ENCODE measurements at regions not wholly inside any gene's neighbourhood (a gene's known extent, or its start where the extent isn't known, plus 50 kb on each side); places are given as distances from the start of the nearest gene placed in this dataset.
"Not testable (repeated sequence)": the region's sequence is repeated elsewhere in the genome, so short reads cannot be mapped to it uniquely, and the experiment has no call there.

DNA sequence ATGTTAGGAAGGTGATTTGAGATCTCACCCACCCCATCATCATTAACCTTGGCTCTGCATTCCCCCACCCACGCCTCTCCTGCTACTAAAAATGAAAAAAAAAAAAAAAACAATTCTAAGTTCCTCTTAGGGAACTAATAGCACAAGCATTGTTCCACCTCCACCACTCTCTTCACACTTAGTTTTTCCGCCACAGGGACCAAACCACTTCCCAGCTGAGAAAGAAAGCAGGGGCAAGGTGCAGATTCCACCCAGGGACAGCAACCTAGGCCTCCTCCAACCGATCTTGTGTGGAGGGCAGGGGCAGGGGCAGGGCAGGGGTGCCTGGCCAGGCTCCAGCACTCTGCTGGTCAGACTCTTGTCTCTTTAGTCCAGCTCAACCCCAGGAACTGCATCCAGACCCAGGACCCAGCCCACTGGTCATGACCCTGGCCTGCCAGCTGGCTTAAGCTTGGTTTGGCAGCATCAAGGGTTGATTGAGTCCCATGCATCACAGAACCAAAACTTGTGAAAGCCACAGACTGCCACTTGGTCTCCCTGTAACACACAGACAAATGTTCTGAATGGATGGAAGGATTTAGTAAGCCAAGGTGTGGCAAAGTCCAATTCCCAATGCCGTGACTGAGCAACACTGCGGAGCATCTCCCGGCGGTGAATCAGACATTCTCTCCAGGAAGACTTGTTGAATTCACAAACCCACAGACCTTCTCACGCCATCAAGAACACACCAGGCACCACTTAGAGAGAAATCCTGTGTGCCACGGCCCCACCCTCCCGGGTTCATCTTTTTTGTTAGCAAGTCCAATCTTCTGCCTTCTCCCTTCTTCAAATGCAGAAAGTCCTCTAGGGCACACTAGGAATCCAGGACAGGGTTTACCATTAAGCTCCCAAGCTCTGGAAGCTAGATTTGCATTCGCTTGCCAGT is 900.5 kb downstream of the TUBA3C start:
- not testable (repeated sequence) for H3K27me3 Mint-ChIP-seq (ENCODE audit: unreplicated experiment); H3K4me1 Mint-ChIP-seq (ENCODE audit: unreplicated experiment)
- H3K9me3 Mint-ChIP-seq (ENCODE audit: unreplicated experiment), result peaks cover 18% of the 10 kb centered on the region

DNA sequence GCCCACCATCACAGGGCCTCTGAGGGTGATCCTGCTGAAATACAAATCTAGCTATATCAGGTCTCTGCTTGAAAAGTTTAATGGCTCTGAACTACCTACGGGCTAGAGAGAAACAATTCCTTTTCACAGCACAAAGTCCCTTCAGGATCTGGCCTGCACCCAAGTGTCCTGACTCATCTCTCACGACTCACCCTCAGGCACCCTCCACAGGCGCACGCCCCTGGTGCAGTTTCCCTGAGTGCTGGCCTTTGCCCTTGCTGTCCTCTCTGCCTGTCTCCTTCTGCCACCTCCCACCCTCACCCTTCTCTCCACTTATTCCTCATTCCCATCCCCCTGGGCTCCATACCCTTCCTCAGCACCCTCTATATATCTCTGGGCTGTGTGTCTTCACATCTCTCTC is 901.7 kb downstream of the TUBA3C start:
- not testable (repeated sequence) for DNase-seq (ENCODE audit: low spot score); H3K4me3 Mint-ChIP-seq (ENCODE audit: unreplicated experiment); H3K27ac Mint-ChIP-seq (ENCODE audit: unreplicated experiment); H3K36me3 Mint-ChIP-seq (ENCODE audit: low read depth, unreplicated experiment); H3K27me3 Mint-ChIP-seq (ENCODE audit: unreplicated experiment); H3K4me1 Mint-ChIP-seq (ENCODE audit: unreplicated experiment)
- H3K9me3 Mint-ChIP-seq (ENCODE audit: unreplicated experiment), result peaks cover 18% of the 10 kb centered on the region

More for the DNA sequence above, 900.5 kb downstream of the TUBA3C start:
- not testable (repeated sequence) for H3K36me3 Mint-ChIP-seq (ENCODE audit: low read depth, unreplicated experiment); H3K27ac Mint-ChIP-seq (ENCODE audit: unreplicated experiment); DNase-seq (ENCODE audit: low spot score); H3K4me3 Mint-ChIP-seq (ENCODE audit: unreplicated experiment)

- peaks cover 10% of the 10 kb centered on the region for H3K9me3 Mint-ChIP-seq (ENCODE audit: unreplicated experiment)
- H3K4me1 Mint-ChIP-seq (ENCODE audit: unreplicated experiment), result not testable (repeated sequence)
Measured at GRCh38 chr13:18277372-18277771, 904.3 kb downstream of the TUBA3C start.

DNA sequence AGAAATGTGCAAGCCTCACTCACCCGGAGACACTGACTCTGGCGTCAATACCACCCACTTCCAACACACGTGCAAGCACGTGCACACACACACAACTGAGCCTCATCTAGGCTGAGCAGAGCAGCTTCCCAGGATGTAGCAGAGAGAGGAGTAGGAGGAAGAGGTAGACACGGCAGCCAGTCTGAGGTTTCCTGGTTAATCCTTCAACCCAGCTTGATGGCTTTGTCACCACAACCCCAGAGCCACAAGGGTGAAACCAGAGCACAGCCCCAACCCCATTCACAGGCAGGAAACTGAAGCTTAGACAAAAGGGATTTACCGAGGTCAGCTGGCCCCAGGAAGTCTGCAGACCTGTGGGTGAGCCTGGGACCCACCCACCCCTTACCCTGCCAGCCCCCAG is 905.3 kb downstream of the TUBA3C start:
- H3K9me3 Mint-ChIP-seq (ENCODE audit: unreplicated experiment), result peaks cover 10% of the 10 kb centered on the region
- H3K27me3 Mint-ChIP-seq (ENCODE audit: unreplicated experiment); H3K4me3 Mint-ChIP-seq (ENCODE audit: unreplicated experiment); H3K36me3 Mint-ChIP-seq (ENCODE audit: low read depth, unreplicated experiment); DNase-seq (ENCODE audit: low spot score); H3K4me1 Mint-ChIP-seq (ENCODE audit: unreplicated experiment); H3K27ac Mint-ChIP-seq (ENCODE audit: unreplicated experiment): not testable (repeated sequence)

More at GRCh38 chr13:18277372-18277771, 904.3 kb downstream of the TUBA3C start:
- H3K36me3 Mint-ChIP-seq (ENCODE audit: low read depth, unreplicated experiment); H3K27me3 Mint-ChIP-seq (ENCODE audit: unreplicated experiment); H3K27ac Mint-ChIP-seq (ENCODE audit: unreplicated experiment); DNase-seq (ENCODE audit: low spot score); H3K4me3 Mint-ChIP-seq (ENCODE audit: unreplicated experiment): not testable (repeated sequence)

- not testable (repeated sequence) for H3K27me3 Mint-ChIP-seq (ENCODE audit: unreplicated experiment); H3K27ac Mint-ChIP-seq (ENCODE audit: unreplicated experiment); H3K36me3 Mint-ChIP-seq (ENCODE audit: low read depth, unreplicated experiment); H3K4me1 Mint-ChIP-seq (ENCODE audit: unreplicated experiment); H3K4me3 Mint-ChIP-seq (ENCODE audit: unreplicated experiment); DNase-seq (ENCODE audit: low spot score); H3K9me3 Mint-ChIP-seq (ENCODE audit: unreplicated experiment)
Measured at GRCh38 chr13:18273785-18274514, 907.7 kb downstream of the TUBA3C start.

- not testable (repeated sequence) for DNase-seq (ENCODE audit: low spot score); H3K4me3 Mint-ChIP-seq (ENCODE audit: unreplicated experiment); H3K4me1 Mint-ChIP-seq (ENCODE audit: unreplicated experiment); H3K36me3 Mint-ChIP-seq (ENCODE audit: low read depth, unreplicated experiment); H3K27ac Mint-ChIP-seq (ENCODE audit: unreplicated experiment)
- H3K27me3 Mint-ChIP-seq (ENCODE audit: unreplicated experiment), result peaks cover 15% of the 10 kb centered on the region
- H3K9me3 Mint-ChIP-seq (ENCODE audit: unreplicated experiment), result peaks cover 26% of the 10 kb centered on the region
Measured at GRCh38 chr13:18258801-18259419, 922.7 kb downstream of the TUBA3C start.

DNA sequence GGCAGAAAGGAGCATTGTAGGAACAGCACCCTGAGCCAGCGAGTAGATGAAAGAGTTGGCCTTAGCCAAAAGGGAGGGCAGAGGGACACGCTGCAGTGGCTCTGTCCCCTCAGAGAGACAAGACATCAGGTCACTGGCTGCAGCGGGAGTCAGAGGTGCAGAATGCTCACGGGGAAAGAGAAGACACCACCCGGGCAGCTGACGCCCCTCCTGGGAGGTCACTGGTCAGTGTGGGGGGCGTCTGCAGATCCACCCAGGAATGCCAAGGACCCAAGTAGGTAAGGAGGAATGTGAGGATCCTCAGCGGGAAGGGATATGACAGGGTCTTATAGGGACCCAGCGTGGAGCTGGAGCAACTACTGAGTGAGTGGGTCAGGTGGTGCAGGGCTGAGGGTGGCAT is 923.9 kb downstream of the TUBA3C start:
- H3K4me3 Mint-ChIP-seq (ENCODE audit: unreplicated experiment); H3K36me3 Mint-ChIP-seq (ENCODE audit: low read depth, unreplicated experiment); DNase-seq (ENCODE audit: low spot score); H3K4me1 Mint-ChIP-seq (ENCODE audit: unreplicated experiment): not testable (repeated sequence)
- peaks cover 15% of the 10 kb centered on the region for H3K27me3 Mint-ChIP-seq (ENCODE audit: unreplicated experiment)
- peak overlapping the region; percentile 55 for H3K27ac Mint-ChIP-seq (ENCODE audit: unreplicated experiment)
- peaks cover 26% of the 10 kb centered on the region for H3K9me3 Mint-ChIP-seq (ENCODE audit: unreplicated experiment)

- not testable (repeated sequence) for DNase-seq (ENCODE audit: low spot score); H3K4me3 Mint-ChIP-seq (ENCODE audit: unreplicated experiment); H3K27ac Mint-ChIP-seq (ENCODE audit: unreplicated experiment); H3K4me1 Mint-ChIP-seq (ENCODE audit: unreplicated experiment)
- peaks cover 20% of the 10 kb centered on the region for H3K36me3 Mint-ChIP-seq (ENCODE audit: low read depth, unreplicated experiment)
- peaks cover 30% of the 10 kb centered on the region for H3K9me3 Mint-ChIP-seq (ENCODE audit: unreplicated experiment)
- TF ChIP-seq CTCF (IDR thresholded peaks at IDR 0.05; ENCODE audit: unreplicated experiment), result peak; percentile 18
- H3K27me3 Mint-ChIP-seq (ENCODE audit: unreplicated experiment), result peaks cover 19% of the 10 kb centered on the region
Measured at GRCh38 chr13:18252848-18253247, 928.8 kb downstream of the TUBA3C start.

DNA sequence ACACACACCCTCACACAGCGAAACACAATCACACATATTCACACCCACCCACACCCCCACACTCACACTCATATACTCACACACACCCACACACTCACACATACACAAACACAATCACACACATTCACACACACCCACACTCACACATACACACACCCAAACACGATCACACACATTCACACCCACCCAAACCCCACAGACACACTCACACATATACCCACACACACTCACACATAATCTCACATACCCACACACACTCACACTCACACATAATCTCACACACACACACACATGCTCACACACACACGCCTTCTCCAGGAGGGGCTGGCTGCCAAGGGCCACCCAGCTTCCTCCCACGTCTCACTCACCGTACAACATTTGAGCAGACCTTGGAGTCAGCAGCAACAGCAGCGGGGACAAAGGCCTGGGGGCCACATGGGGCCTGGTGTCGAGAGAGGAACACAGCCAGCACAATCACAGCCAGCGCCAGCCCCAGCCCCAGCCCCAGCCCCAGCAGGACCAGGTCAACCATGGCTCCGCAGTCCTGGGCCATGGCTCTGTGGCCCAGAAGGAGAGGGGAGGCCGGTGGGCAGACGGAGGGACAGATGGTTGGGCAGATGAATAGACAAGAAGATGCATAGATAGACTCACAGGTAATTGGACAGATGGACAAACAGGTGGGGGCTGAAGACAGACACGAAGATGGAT is 932.9 kb downstream of the TUBA3C start:
- peak overlapping the region; percentile 76 for H3K4me3 Mint-ChIP-seq (ENCODE audit: unreplicated experiment)
- peaks cover 11% of the 10 kb centered on the region for H3K36me3 Mint-ChIP-seq (ENCODE audit: low read depth, unreplicated experiment)
- H3K9me3 Mint-ChIP-seq (ENCODE audit: unreplicated experiment), result peaks cover 12% of the 10 kb centered on the region
- peaks cover 10% of the 10 kb centered on the region for H3K27me3 Mint-ChIP-seq (ENCODE audit: unreplicated experiment)
- DNase-seq (ENCODE audit: low spot score); H3K4me1 Mint-ChIP-seq (ENCODE audit: unreplicated experiment): not testable (repeated sequence)
- peak overlapping the region; percentile 80 for H3K27ac Mint-ChIP-seq (ENCODE audit: unreplicated experiment)

- H3K27ac Mint-ChIP-seq (ENCODE audit: unreplicated experiment); H3K4me3 Mint-ChIP-seq (ENCODE audit: unreplicated experiment); H3K27me3 Mint-ChIP-seq (ENCODE audit: unreplicated experiment); DNase-seq (ENCODE audit: low spot score); H3K4me1 Mint-ChIP-seq (ENCODE audit: unreplicated experiment); H3K36me3 Mint-ChIP-seq (ENCODE audit: low read depth, unreplicated experiment): not testable (repeated sequence)
- H3K9me3 Mint-ChIP-seq (ENCODE audit: unreplicated experiment), result peaks cover 15% of the 10 kb centered on the region
Measured at GRCh38 chr13:18240086-18240485, 941.5 kb downstream of the TUBA3C start.
